ENCODE measurements at regions not wholly inside any gene's neighbourhood (a gene's known extent, or its start where the extent isn't known, plus 50 kb on each side); places are given as distances from the start of the nearest gene placed in this dataset.
"Not testable (repeated sequence)": the region's sequence is repeated elsewhere in the genome, so short reads cannot be mapped to it uniquely, and the experiment has no call there.

GRCh38 chr21:23939369-23940065, 1667.8 kb downstream of the MRPL39 start:
- DNase-seq (ENCODE audit: low spot score in 2 of 2): no peak
- Histone ChIP-seq H3K9me3 (no peaks in the 10 kb centered on the region), H3K4me3 (no peak overlapping the region), H3K27ac (no peak overlapping the region), H3K27me3 (no peaks in the 10 kb centered on the region), H3K4me1 (no peaks in the 10 kb centered on the region), H3K36me3 (no peaks in the 10 kb centered on the region)
- intact Hi-C loops (cut with DNase I; ENCODE audit: low total_unique reads): no loop called here
- TF ChIP-seq POLR2AphosphoS5 (IDR thresholded peaks at IDR 0.05): no peak
- TF ChIP-seq CTCF (IDR thresholded peaks at IDR 0.05): no peak
- TF ChIP-seq POLR2A (IDR thresholded peaks at IDR 0.05): no peak

DNA sequence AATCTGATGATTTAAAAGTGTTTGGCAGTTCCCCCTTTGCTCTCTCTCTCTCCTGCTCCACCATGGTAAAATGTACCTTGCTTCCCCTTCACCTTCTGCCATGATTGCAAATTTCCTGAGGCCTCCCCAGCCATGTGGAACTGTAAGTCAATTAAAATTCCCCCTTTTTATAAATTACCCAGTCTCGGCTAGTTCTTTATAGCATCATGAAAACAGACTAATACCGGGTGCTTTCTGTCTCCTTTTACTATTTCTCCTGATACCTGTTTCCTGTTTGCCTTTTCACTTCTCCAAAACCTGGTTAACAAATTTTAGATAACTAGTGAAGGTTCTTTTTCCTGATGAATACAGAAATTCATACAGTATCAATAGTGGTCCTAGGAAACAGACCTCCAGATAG, 1670.3 kb downstream of the MRPL39 start:
- no peak for DNase-seq (ENCODE audit: low spot score in 2 of 2)
- Histone ChIP-seq H3K36me3 (no peaks in the 10 kb centered on the region), H3K4me3 (no peak overlapping the region), H3K27ac (no peak overlapping the region), H3K4me1 (no peaks in the 10 kb centered on the region), H3K9me3 (no peaks in the 10 kb centered on the region), H3K27me3 (no peaks in the 10 kb centered on the region)
- TF ChIP-seq POLR2AphosphoS5 (IDR thresholded peaks at IDR 0.05): no peak
- no peak for TF ChIP-seq POLR2A (IDR thresholded peaks at IDR 0.05)
- no peak for TF ChIP-seq CTCF (IDR thresholded peaks at IDR 0.05)
- intact Hi-C loops (cut with DNase I; ENCODE audit: low total_unique reads): no loop called here

DNA sequence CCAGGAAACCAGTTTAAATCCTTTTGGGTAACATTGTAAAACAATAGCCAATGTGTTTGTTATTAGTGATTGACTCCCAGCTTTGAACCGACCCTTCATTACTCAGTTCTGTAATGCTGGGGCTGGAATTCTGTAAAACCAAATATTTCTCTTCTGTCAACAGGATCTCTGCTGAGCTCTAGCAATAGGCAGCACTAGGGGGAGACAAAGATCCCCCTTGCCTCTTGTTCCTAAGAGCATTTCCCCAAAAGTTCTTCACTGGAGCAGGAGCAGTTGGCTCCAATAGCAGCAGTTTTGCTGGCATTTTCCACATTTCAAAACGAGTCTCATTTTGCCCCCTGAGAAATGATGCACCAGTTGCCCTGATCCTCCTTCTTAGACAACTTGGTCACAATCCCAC, 1671.1 kb downstream of the MRPL39 start:
- intact Hi-C loops (cut with DNase I; ENCODE audit: low total_unique reads): no loop called here
- Histone ChIP-seq H3K4me3 (no peak overlapping the region), H3K36me3 (no peaks in the 10 kb centered on the region), H3K27me3 (no peaks in the 10 kb centered on the region), H3K9me3 (no peaks in the 10 kb centered on the region), H3K4me1 (no peaks in the 10 kb centered on the region), H3K27ac (no peak overlapping the region)
- no peak for DNase-seq (ENCODE audit: low spot score in 2 of 2)
- TF ChIP-seq POLR2AphosphoS5 (IDR thresholded peaks at IDR 0.05) (no peak), POLR2A (IDR thresholded peaks at IDR 0.05) (no peak), CTCF (IDR thresholded peaks at IDR 0.05) (no peak)

GRCh38 chr21:23930565-23930964, 1676.7 kb downstream of the MRPL39 start:
- no peak for TF ChIP-seq POLR2A (IDR thresholded peaks at IDR 0.05)
- TF ChIP-seq POLR2AphosphoS5 (IDR thresholded peaks at IDR 0.05): no peak
- no peak for TF ChIP-seq CTCF (IDR thresholded peaks at IDR 0.05)
- no peaks in the 10 kb centered on the region for H3K36me3 ChIP-seq
- H3K9me3 ChIP-seq: no peaks in the 10 kb centered on the region
- H3K27me3 ChIP-seq: no peaks in the 10 kb centered on the region
- intact Hi-C loops (cut with DNase I; ENCODE audit: low total_unique reads): no loop called here
- no peak overlapping the region for H3K27ac ChIP-seq
- H3K4me3 ChIP-seq: no peak overlapping the region
- H3K4me1 ChIP-seq: no peaks in the 10 kb centered on the region
- DNase-seq (ENCODE audit: low spot score in 2 of 2): no peak

GRCh38 chr21:23926430-23926829, 1680.9 kb downstream of the MRPL39 start:
- H3K4me3 ChIP-seq; intact Hi-C loops (cut with DNase I; ENCODE audit: low total_unique reads): not testable (repeated sequence)

More at GRCh38 chr21:23926430-23926829, 1680.9 kb downstream of the MRPL39 start:
- H3K27me3 ChIP-seq; DNase-seq (ENCODE audit: low spot score in 2 of 2); H3K27ac ChIP-seq; H3K36me3 ChIP-seq; H3K9me3 ChIP-seq; H3K4me1 ChIP-seq: not testable (repeated sequence)
